Keratinocyte (primary cell): ENCODE measurements at regions not wholly inside any gene's neighbourhood (a gene's known extent, or its start where the extent isn't known, plus 50 kb on each side); places are given as distances from the start of the nearest gene placed in this dataset.

Experiments
- DNase-seq: peaks from one replicate; pipeline ENCODE4 v3.0.0-alpha.2; 2011; ENCODE audit warnings: low read depth, missing footprints, low spot score
- FAIRE-seq: peaks from 2 replicates; lab custom pipeline; 2011; peaks lifted over from hg19 to GRCh38; lab: Jason Lieb, UNC
- H2AFZ ChIP-seq: 2 replicates; pipeline ENCODE4 v1.6.0; 2012; ENCODE audit warnings: low read length, control low read depth, inconsistent platforms; ENCODE audit not compliant: control insufficient read depth
- H3K27ac ChIP-seq: 2 replicates; pipeline ENCODE4 v1.5.1; 2011; ENCODE audit warnings: low read length; ENCODE audit not compliant: control insufficient read depth, insufficient read depth
- H3K27me3 ChIP-seq: 3 replicates; pipeline ENCODE4 v1.6.0; 2011; ENCODE audit warnings: low read length; ENCODE audit not compliant: control insufficient read depth, insufficient read depth; ENCODE audit errors: extremely low read depth
- H3K36me3 ChIP-seq, 2 experiments: 2 replicates in 1 of 2; 3 replicates in 1 of 2; pipeline ENCODE4 v1.5.1; 2011; ENCODE audit warnings: low read length in 2 of 2, mild to moderate bottlenecking in 1 of 2; ENCODE audit not compliant: control insufficient read depth in 2 of 2, insufficient read depth in 2 of 2; ENCODE audit errors: extremely low read depth in 1 of 2
- H3K4me1 ChIP-seq: 3 replicates; pipeline ENCODE4 v1.5.1; 2011; ENCODE audit warnings: low read length; ENCODE audit not compliant: control insufficient read depth, insufficient read depth; ENCODE audit errors: extremely low read depth
- H3K4me2 ChIP-seq: 3 replicates; pipeline ENCODE4 v1.6.0; 2011; ENCODE audit warnings: low read depth, low read length; ENCODE audit not compliant: control insufficient read depth, insufficient read depth; ENCODE audit errors: extremely low read depth
- H3K4me3 ChIP-seq, 3 experiments: fragments of 200-600 bp in 1 of 3; sonication (generic) in 1 of 3; 2 replicates in 2 of 3; 3 replicates in 1 of 3; pipeline ENCODE4 v1.5.1; 2011 to 2016; ENCODE audit warnings: low read length in 3 of 3, mild to moderate bottlenecking in 3 of 3, control low read depth in 2 of 3, inconsistent platforms in 1 of 3, low read depth in 1 of 3, mixed read lengths in 1 of 3, mixed run types in 1 of 3, moderate library complexity in 1 of 3; ENCODE audit not compliant: control insufficient read depth in 2 of 3, insufficient read depth in 2 of 3; ENCODE audit errors: extremely low read depth in 1 of 3
- H3K79me2 ChIP-seq: 2 replicates; pipeline ENCODE4 v1.6.0; 2012; ENCODE audit warnings: low read length; ENCODE audit not compliant: control insufficient read depth, insufficient read depth
- H3K9ac ChIP-seq: 3 replicates; pipeline ENCODE4 v1.6.0; 2011; ENCODE audit warnings: low read length; ENCODE audit not compliant: control insufficient read depth, insufficient read depth; ENCODE audit errors: extremely low read depth
- H3K9me1 ChIP-seq: 3 replicates; pipeline ENCODE4 v1.6.0; 2011; ENCODE audit warnings: low read length; ENCODE audit not compliant: control insufficient read depth, insufficient read depth; ENCODE audit errors: extremely low read depth
- H3K9me3 ChIP-seq: 2 replicates; pipeline ENCODE4 v1.5.1; 2012; ENCODE audit warnings: low read depth, low read length; ENCODE audit not compliant: control insufficient read depth
- H4K20me1 ChIP-seq: 3 replicates; pipeline ENCODE4 v1.6.0; 2011; ENCODE audit warnings: low read length; ENCODE audit not compliant: control insufficient read depth, insufficient read depth; ENCODE audit errors: extremely low read depth
- EZH2 ChIP-seq: IDR thresholded peaks from one replicate; pipeline ENCODE4 v1.6.1; 2012; ENCODE audit warnings: inconsistent platforms, mild to moderate bottlenecking, low read length, moderate library complexity
- dilution Hi-C: fragments of 300-500 bp; cut with MboI; formaldehyde crosslinking; loops from one replicate; pipeline ENCODE4 v1.7.0; 2020; ENCODE audit warnings: low sequenced_read_pairs; ENCODE audit not compliant: extremely low pct_ligation_motif_present
- TF ChIP-seq, protein P1 (sequence below), 3 experiments: IDR thresholded peaks in 1 of 3; conservative IDR thresholded peaks in 1 of 3; optimal IDR thresholded peaks in 1 of 3; 2 replicates in 2 of 3; 3 replicates in 1 of 3; pipeline versions ENCODE3 to v1.5.1; 2011; ENCODE audit warnings: low read length in 3 of 3, mild to moderate bottlenecking in 3 of 3, moderate library complexity in 2 of 3, control low read depth in 1 of 3, inconsistent platforms in 1 of 3; ENCODE audit not compliant: insufficient read depth in 2 of 3; ENCODE audit errors: extremely low read depth in 1 of 3

DNA sequence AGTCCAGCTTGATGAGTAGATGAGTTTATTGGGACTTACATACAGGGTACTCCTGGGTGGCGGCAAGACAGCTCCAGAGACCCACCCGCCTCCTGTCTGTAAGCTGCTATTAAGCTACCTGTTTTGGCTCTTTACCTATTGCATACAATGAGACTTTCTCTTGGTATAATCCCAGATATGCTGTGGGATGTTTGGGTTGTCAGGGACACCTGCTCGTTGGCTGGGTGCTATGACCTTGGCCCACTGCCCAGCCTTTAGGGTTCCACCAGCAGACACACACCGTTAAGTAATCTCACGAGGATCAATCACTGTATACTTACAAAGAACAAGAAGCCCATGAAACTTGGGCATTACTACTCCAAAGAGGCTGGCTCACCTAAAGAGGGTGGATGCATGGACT, 116.4 kb downstream of the NPIPB5 start:
- H4K20me1 ChIP-seq = no peaks in the 10 kb centered on the region
- H3K9me3 ChIP-seq = no peaks in the 10 kb centered on the region
- H2AFZ ChIP-seq = no peak overlapping the region
- no peak overlapping the region for H3K27ac ChIP-seq
- TF ChIP-seq EZH2 = no peak
- TF ChIP-seq, protein P1, sequence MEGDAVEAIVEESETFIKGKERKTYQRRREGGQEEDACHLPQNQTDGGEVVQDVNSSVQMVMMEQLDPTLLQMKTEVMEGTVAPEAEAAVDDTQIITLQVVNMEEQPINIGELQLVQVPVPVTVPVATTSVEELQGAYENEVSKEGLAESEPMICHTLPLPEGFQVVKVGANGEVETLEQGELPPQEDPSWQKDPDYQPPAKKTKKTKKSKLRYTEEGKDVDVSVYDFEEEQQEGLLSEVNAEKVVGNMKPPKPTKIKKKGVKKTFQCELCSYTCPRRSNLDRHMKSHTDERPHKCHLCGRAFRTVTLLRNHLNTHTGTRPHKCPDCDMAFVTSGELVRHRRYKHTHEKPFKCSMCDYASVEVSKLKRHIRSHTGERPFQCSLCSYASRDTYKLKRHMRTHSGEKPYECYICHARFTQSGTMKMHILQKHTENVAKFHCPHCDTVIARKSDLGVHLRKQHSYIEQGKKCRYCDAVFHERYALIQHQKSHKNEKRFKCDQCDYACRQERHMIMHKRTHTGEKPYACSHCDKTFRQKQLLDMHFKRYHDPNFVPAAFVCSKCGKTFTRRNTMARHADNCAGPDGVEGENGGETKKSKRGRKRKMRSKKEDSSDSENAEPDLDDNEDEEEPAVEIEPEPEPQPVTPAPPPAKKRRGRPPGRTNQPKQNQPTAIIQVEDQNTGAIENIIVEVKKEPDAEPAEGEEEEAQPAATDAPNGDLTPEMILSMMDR (optimal IDR thresholded peaks at IDR 0.05 in 1 of 3, IDR thresholded peaks at IDR 0.05 in 1 of 3, conservative IDR thresholded peaks at IDR 0.05 in 1 of 3; ENCODE audit: extremely low read depth in 1 of 3, insufficient read depth in 2 of 3, low read length in 3 of 3) = no peak
- no peaks in the 10 kb centered on the region for H3K9me1 ChIP-seq
- H3K9ac ChIP-seq = no peak overlapping the region
- dilution Hi-C loops = no loop called here
- H3K36me3 ChIP-seq = no peaks in the 10 kb centered on the region
- no peak for FAIRE-seq
- H3K4me2 ChIP-seq = no peak overlapping the region
- H3K4me3 ChIP-seq = no peak overlapping the region
- peaks cover 42% of the 10 kb centered on the region for H3K4me1 ChIP-seq
- H3K27me3 ChIP-seq = no peaks in the 10 kb centered on the region
- DNase-seq = no peak
- no peaks in the 10 kb centered on the region for H3K79me2 ChIP-seq

DNA sequence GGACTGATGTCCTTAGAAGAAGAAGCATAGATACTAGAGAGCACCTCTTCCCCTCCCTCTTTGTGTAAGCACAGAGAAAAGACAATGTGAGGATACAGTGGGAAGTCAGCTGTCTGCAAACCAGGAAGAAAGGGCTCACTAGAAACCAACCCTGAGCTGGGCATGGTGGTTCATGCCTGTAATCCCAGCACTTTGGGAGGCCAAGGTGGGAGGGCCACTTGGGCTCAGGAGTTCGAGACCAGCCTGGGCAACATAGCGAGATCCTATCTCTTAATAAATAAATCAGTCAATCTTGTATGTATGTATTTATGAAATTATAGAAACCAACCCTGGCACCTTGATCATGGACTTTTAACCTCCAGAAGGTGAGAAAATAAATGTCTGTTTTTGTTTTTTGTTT, 118.3 kb downstream of the NPIPB5 start:
- Histone ChIP-seq H3K36me3 (no peaks in the 10 kb centered on the region), H3K4me2 (no peak overlapping the region), H3K27ac (no peak overlapping the region), H3K4me1 (peaks cover 31% of the 10 kb centered on the region), H3K79me2 (no peaks in the 10 kb centered on the region), H3K9ac (no peak overlapping the region), H3K9me1 (no peaks in the 10 kb centered on the region), H3K4me3 (no peak overlapping the region), H2AFZ (no peak overlapping the region), H3K27me3 (no peaks in the 10 kb centered on the region), H3K9me3 (no peaks in the 10 kb centered on the region), H4K20me1 (no peaks in the 10 kb centered on the region)
- dilution Hi-C loops = no loop called here
- FAIRE-seq (no peak), DNase-seq (no peak)
- TF ChIP-seq, protein P1 (optimal IDR thresholded peaks at IDR 0.05 in 1 of 3, IDR thresholded peaks at IDR 0.05 in 1 of 3, conservative IDR thresholded peaks at IDR 0.05 in 1 of 3; ENCODE audit: extremely low read depth in 1 of 3, insufficient read depth in 2 of 3, low read length in 3 of 3) = no peak
- TF ChIP-seq EZH2 = no peak
